Left lung (tissue), 4 donors: ENCODE measurements at regions not wholly inside any gene's neighbourhood (a gene's known extent, or its start where the extent isn't known, plus 50 kb on each side); places are given as distances from the start of the nearest gene placed in this dataset.
A peak's percentile ranks its signal among the peaks of the same experiment; 100 is the strongest.

Experiments
- ATAC-seq: fragments of 200-7000 bp; cut with Tn5 transposase; one replicate; pipeline ENCODE4 v1.9.1; 2020; ENCODE audit warnings: moderate library complexity
- DNase-seq, 4 donors: peaks; one replicate each; pipeline ENCODE4 v3.0.0-alpha.2; 2013 to 2020
- H3K27ac ChIP-seq, 2 donors: fragments of 200-600 bp; sonication (generic) in 1 of 2; one replicate each; pipeline versions ENCODE4 v1.5.0 to v1.8.0; 2020 to 2021
- H3K27me3 ChIP-seq, 2 donors: fragments of 200-600 bp; sonication (generic) in 1 of 2; one replicate each; pipeline versions ENCODE4 v1.5.0 to v1.8.0; 2020 to 2021
- H3K36me3 ChIP-seq, 2 donors: fragments of 200-600 bp; sonication (generic) in 1 of 2; one replicate each; pipeline versions ENCODE4 v1.5.0 to v1.8.0; 2020 to 2021
- H3K4me1 ChIP-seq, 2 donors: fragments of 200-600 bp; one replicate each; pipeline ENCODE4 v1.8.0; 2021
- H3K4me3 ChIP-seq, 2 donors: fragments of 200-600 bp; sonication (generic) in 1 of 2; one replicate each; pipeline versions ENCODE4 v1.5.0 to v1.8.0; 2020 to 2021; ENCODE audit warnings: mild to moderate bottlenecking in 1 of 2
- H3K9me3 ChIP-seq, 2 donors: fragments of 200-600 bp; sonication (generic) in 1 of 2; one replicate each; pipeline versions ENCODE4 v1.5.0 to v1.8.0; 2020 to 2021
- intact Hi-C, 2 donors: fragments of 100-400 bp; cut with DNase I; formaldehyde crosslinking; loops; one replicate each; pipeline versions ENCODE4 v1.11.2 to v1.14.2; 2022
- TF ChIP-seq, protein P1 (sequence below), 2 donors: fragments of 200-600 bp; sonication (generic) in 1 of 2; IDR thresholded peaks; one replicate each; pipeline versions ENCODE4 v1.5.0 to v1.8.0; 2021; ENCODE audit warnings: antibody characterized with exemption in 2 of 2
- donor health status: DM: no; HTN: yes; CAD: no.
- donor health status: DM: no; HTN: no; CAD: no.

DNA sequence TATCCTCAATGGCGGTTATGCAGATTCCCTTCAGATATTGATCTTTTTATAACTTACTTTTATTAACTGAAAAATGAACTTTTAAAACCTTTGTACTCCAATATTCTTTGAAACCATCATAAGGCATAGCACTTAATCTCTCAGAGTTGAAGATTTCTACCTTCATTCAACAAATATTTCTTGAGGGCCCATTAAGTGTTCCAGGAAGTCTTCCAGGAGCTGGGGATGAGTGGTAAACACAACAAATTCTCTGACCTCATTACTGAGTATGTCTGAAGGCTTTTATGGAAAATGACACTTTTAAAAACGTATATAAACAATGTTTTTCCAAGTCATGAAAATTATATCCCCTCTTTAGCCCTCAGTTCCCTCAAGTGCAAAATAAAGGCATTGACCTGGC is 575.3 kb upstream of the IL12A start:
- no peak overlapping the region for H3K4me3 ChIP-seq
- H3K9me3 ChIP-seq, result peaks cover 0 to 18% of the 10 kb centered on the region in 2 donors
- ATAC-seq, result peak; percentile 88

DNA sequence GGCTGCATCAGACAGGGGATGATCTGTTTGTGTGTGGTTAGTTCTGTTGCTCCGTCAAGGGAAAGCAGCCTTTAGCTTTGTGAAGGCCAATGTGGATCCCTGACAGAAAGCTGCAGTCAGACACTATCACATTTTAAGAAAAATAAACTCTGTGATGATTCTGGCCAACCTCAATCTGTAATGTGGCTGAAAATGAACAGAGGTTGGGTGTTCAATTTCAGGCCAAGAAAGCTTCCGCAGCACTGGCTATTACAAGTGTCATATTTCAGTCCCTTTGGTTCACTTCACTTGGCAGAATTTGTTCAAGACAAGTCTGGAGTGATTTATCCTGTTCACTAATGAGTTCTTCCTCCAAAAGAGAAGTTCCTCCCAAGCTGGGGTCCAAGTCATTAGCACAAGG is 571.8 kb upstream of the IL12A start:
- ATAC-seq, result no peak
- intact Hi-C loops, result no loop called here
- no peak overlapping the region for H3K4me3 ChIP-seq
- no peak overlapping the region for H3K27ac ChIP-seq
- no peaks in the 10 kb centered on the region for H3K4me1 ChIP-seq
- TF ChIP-seq, protein P1, sequence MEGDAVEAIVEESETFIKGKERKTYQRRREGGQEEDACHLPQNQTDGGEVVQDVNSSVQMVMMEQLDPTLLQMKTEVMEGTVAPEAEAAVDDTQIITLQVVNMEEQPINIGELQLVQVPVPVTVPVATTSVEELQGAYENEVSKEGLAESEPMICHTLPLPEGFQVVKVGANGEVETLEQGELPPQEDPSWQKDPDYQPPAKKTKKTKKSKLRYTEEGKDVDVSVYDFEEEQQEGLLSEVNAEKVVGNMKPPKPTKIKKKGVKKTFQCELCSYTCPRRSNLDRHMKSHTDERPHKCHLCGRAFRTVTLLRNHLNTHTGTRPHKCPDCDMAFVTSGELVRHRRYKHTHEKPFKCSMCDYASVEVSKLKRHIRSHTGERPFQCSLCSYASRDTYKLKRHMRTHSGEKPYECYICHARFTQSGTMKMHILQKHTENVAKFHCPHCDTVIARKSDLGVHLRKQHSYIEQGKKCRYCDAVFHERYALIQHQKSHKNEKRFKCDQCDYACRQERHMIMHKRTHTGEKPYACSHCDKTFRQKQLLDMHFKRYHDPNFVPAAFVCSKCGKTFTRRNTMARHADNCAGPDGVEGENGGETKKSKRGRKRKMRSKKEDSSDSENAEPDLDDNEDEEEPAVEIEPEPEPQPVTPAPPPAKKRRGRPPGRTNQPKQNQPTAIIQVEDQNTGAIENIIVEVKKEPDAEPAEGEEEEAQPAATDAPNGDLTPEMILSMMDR (IDR thresholded peaks at IDR 0.05), result no peak
- H3K36me3 ChIP-seq, result no peaks in the 10 kb centered on the region
- no peaks in the 10 kb centered on the region for H3K9me3 ChIP-seq
- H3K27me3 ChIP-seq, result no peaks in the 10 kb centered on the region
- DNase-seq, result no peak

More for the DNA sequence above, 575.3 kb upstream of the IL12A start:
- intact Hi-C loops, result no loop called here
- DNase-seq, result no peak
- H3K36me3 ChIP-seq, result no peaks in the 10 kb centered on the region
- H3K27ac ChIP-seq, result no peak overlapping the region
- no peaks in the 10 kb centered on the region for H3K27me3 ChIP-seq
- TF ChIP-seq, protein P1 (IDR thresholded peaks at IDR 0.05), result no peak
- no peaks in the 10 kb centered on the region for H3K4me1 ChIP-seq

DNA sequence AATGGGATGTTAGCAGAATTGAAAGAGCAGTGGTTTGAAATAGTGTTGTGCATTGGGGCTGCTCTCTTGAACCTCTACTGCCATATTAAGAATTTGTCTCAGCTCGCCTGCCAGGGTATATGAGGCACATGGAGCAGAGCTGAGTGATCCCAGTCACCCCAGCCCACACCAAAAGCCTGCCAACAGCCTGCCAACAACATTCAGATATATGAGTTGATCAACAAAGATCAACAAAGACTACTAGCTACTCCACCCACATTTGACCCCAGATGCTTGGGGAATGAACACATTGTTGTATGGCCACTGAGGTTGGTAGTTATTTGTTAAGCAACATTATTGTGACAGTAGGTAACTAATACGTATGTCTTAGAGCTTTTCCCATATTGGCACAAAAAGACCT is 570.9 kb upstream of the IL12A start:
- Histone ChIP-seq H3K27me3 (no peaks in the 10 kb centered on the region), H3K9me3 (no peaks in the 10 kb centered on the region), H3K4me3 (no peak overlapping the region), H3K27ac (no peak overlapping the region), H3K36me3 (no peaks in the 10 kb centered on the region), H3K4me1 (no peaks in the 10 kb centered on the region)
- ATAC-seq, result no peak
- TF ChIP-seq, protein P1 (IDR thresholded peaks at IDR 0.05), result no peak
- intact Hi-C loops, result no loop called here
- no peak for DNase-seq

DNA sequence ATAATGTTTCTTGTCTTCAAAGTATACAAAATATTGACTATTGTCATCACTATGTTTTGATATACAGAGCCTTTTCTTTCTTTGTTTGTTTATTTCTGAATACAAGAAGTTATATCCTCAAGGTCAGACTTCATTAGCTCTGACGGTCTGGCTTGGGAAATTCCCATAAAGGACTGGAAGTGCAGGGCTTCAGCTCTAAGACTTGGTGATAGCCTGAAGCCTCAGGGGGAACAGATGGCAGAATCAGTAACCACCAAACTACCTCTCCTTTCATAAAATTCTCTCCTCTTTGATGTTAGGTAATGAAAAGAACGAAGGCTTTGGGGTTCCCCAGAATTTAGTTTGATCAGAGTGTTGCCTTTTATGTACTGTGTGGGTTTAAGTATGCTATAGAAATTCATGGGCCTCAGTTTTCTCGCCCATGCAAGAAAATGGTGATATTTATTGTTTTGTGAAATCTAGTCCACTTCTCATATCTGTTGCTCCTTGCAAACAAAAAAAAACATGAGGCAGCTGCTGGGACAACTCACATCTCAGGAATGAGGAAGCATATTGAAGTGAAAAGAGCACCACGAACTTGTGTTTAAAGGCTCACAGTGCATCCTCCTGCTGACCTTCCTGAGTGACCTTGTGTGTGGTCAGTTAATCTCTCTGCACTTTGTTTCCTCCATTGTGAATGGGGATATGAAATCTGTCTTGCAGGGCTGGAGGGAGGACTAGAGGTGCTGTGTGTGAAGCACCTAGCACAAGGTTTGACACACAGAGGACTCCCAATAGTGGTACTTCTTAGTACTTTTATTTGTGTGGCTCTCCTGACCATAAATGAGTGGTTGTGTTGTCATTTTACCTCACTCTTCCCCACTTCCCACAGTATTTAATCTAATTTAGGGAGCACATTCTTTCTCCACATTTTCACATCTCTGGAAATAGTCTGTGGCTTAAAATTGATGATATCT is 569.8 kb upstream of the IL12A start:
- Histone ChIP-seq H3K36me3 (no peaks in the 10 kb centered on the region), H3K4me1 (no peaks in the 10 kb centered on the region)
- peak; percentile 79 for ATAC-seq

DNA sequence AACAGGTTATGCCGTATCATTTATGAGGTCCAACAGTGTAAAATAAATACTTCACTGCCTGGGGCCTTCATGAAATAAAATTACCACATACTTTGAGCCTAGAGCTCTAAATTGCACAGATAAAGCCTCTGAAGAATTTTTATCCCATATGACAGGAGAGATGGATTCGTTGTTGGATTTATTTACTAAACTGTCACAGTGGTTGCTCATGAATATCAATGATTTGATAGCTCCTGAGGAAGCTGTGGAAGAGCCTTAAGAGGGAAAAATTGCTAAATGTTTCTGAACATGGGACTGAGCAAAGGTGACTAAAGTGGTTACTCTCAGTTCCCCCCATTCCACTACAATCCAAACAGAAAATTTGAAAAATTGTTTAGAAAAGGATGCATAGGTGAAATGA is 558.9 kb upstream of the IL12A start:
- Histone ChIP-seq H3K4me1 (no peaks in the 10 kb centered on the region), H3K36me3 (no peaks in the 10 kb centered on the region), H3K27ac (no peak overlapping the region), H3K9me3 (no peaks in the 10 kb centered on the region), H3K4me3 (no peak overlapping the region), H3K27me3 (no peaks in the 10 kb centered on the region)
- ATAC-seq (no peak), DNase-seq (no peak)
- TF ChIP-seq, protein P1 (IDR thresholded peaks at IDR 0.05), result no peak
- intact Hi-C loops, result no loop called here

More for the DNA sequence above, 569.8 kb upstream of the IL12A start:
- H3K4me3 ChIP-seq, result no peak overlapping the region
- H3K27ac ChIP-seq, result no peak overlapping the region
- no peak for DNase-seq
- H3K9me3 ChIP-seq, result no peaks in the 10 kb centered on the region
- no peaks in the 10 kb centered on the region for H3K27me3 ChIP-seq
- intact Hi-C loops, result no loop called here
- TF ChIP-seq, protein P1 (IDR thresholded peaks at IDR 0.05), result no peak
